K562 (cell line): ENCODE measurements at regions not wholly inside any gene's neighbourhood (a gene's known extent, or its start where the extent isn't known, plus 50 kb on each side); places are given as distances from the start of the nearest gene placed in this dataset.

Source experiments
- CBX5 ChIP-seq: IDR thresholded peaks from 2 replicates; pipeline ENCODE4 v1.6.1; 2014; ENCODE audit warnings: low read depth, borderline replicate concordance
- ELF2 ChIP-seq: fragments of 250-450 bp; sonication (Bioruptor Pico); IDR thresholded peaks from 2 replicates; pipeline ENCODE4 v1.5.0; 2021; ENCODE audit warnings: mild to moderate bottlenecking
- FUS ChIP-seq: fragments of 200-400 bp; formaldehyde crosslinking; optimal IDR thresholded peaks from 2 replicates; pipeline ENCODE3; 2017; ENCODE audit warnings: low read depth, low read length
- MCM5 ChIP-seq: fragments of 450-650 bp; IDR thresholded peaks from 2 replicates; pipeline ENCODE4 v1.6.1; 2016; ENCODE audit warnings: low read depth
- MYC ChIP-seq, 2 experiments: fragments of 250-450 bp in 1 of 2; sonication (Bioruptor Pico) in 1 of 2; IDR thresholded peaks; 2 replicates each; pipeline versions ENCODE4 v1.5.1 to v1.6.1; 2012 to 2021; ENCODE audit warnings: low read depth in 2 of 2, borderline replicate concordance in 1 of 2, improper control_type of control experiment in 1 of 2, low read length in 1 of 2, mild to moderate bottlenecking in 1 of 2, moderate library complexity in 1 of 2
- POLR2G ChIP-seq: fragments of 200-400 bp; formaldehyde crosslinking; IDR thresholded peaks from 2 replicates; pipeline ENCODE4 v1.6.1; 2017; ENCODE audit warnings: low read depth, mild to moderate bottlenecking, antibody characterized with exemption, low read length, moderate library complexity
- SLC30A9 ChIP-seq: fragments of 250-450 bp; sonication (Bioruptor Pico); IDR thresholded peaks from 2 replicates; pipeline ENCODE4 v1.8.0; 2022; ENCODE audit warnings: mild to moderate bottlenecking, moderate library complexity
- TGIF2 ChIP-seq: sonication (generic); formaldehyde crosslinking; IDR thresholded peaks from 2 replicates; pipeline ENCODE4 v1.8.1; 2022; ENCODE audit warnings: mild to moderate bottlenecking, missing genetic modification reagents, moderate library complexity
- ZC3H4 ChIP-seq: sonication (generic); formaldehyde crosslinking; IDR thresholded peaks from 2 replicates; pipeline ENCODE4 v1.9.0; 2021; ENCODE audit warnings: missing genetic modification reagents, borderline replicate concordance
- ZNF57 ChIP-seq: fragments of 450-650 bp; formaldehyde crosslinking; IDR thresholded peaks from 2 replicates; pipeline ENCODE4 v1.4.0; 2020; ENCODE audit warnings: mild to moderate bottlenecking, moderate library complexity
- ZNF644 ChIP-seq: fragments of 200-800 bp; sonication (Bioruptor generic); IDR thresholded peaks from 2 replicates; pipeline ENCODE4 v1.6.1; 2016; ENCODE audit warnings: low read depth, missing genetic modification characterization, missing compliant biosample characterization
- ZNF717 ChIP-seq: fragments of 250-450 bp; sonication (Bioruptor Pico); IDR thresholded peaks from 2 replicates; pipeline ENCODE4 v1.5.0; 2021
- TF ChIP-seq, protein P1 (sequence below): sonication (generic); formaldehyde crosslinking; IDR thresholded peaks from 2 replicates; pipeline ENCODE4 v1.8.1; 2023; ENCODE audit warnings: mild to moderate bottlenecking, missing genetic modification reagents
- TF ChIP-seq, protein P2 (sequence below): fragments of 450-650 bp; IDR thresholded peaks from 2 replicates; pipeline ENCODE4 v1.6.1; 2017; ENCODE audit warnings: mild to moderate bottlenecking, moderate library complexity

DNA sequence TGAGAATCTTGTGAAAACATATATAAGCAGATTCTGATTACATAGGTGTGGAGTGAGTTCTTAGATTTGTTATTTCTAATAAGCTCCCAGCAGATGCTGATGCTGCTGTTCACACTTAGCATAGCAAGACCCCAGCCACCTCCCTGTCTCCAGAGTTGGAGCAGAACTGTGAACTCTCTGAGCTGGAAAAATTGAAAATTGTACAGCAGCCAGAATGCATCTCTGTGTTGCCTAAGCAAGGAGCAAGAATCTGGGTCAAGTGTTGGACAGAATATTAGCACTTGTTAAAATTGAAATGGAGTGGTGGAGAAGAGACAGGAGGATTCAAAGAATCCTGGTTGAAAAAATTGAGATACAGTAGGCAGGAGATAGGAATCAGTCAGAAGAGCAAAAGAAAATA, 146.6 kb upstream of the FAM47C start (continued):
- TF ChIP-seq, protein P1, sequence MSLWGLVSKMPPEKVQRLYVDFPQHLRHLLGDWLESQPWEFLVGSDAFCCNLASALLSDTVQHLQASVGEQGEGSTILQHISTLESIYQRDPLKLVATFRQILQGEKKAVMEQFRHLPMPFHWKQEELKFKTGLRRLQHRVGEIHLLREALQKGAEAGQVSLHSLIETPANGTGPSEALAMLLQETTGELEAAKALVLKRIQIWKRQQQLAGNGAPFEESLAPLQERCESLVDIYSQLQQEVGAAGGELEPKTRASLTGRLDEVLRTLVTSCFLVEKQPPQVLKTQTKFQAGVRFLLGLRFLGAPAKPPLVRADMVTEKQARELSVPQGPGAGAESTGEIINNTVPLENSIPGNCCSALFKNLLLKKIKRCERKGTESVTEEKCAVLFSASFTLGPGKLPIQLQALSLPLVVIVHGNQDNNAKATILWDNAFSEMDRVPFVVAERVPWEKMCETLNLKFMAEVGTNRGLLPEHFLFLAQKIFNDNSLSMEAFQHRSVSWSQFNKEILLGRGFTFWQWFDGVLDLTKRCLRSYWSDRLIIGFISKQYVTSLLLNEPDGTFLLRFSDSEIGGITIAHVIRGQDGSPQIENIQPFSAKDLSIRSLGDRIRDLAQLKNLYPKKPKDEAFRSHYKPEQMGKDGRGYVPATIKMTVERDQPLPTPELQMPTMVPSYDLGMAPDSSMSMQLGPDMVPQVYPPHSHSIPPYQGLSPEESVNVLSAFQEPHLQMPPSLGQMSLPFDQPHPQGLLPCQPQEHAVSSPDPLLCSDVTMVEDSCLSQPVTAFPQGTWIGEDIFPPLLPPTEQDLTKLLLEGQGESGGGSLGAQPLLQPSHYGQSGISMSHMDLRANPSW (CRISPR knock-in tag), result no peak
- no peak for TF ChIP-seq MYC (IDR thresholded peaks at IDR 0.05; ENCODE audit: low read depth, low read length)
- no peak for TF ChIP-seq MYC (CRISPR knock-in tag; IDR thresholded peaks at IDR 0.05; ENCODE audit: borderline replicate concordance, low read depth)
- no peak for TF ChIP-seq POLR2G
- no peak for TF ChIP-seq SLC30A9 (CRISPR knock-in tag)
- TF ChIP-seq ZC3H4 (CRISPR knock-in tag), result no peak
- TF ChIP-seq, protein P2, sequence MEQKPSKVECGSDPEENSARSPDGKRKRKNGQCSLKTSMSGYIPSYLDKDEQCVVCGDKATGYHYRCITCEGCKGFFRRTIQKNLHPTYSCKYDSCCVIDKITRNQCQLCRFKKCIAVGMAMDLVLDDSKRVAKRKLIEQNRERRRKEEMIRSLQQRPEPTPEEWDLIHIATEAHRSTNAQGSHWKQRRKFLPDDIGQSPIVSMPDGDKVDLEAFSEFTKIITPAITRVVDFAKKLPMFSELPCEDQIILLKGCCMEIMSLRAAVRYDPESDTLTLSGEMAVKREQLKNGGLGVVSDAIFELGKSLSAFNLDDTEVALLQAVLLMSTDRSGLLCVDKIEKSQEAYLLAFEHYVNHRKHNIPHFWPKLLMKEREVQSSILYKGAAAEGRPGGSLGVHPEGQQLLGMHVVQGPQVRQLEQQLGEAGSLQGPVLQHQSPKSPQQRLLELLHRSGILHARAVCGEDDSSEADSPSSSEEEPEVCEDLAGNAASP, result no peak
- TF ChIP-seq ZNF717 (CRISPR knock-in tag), result no peak
- no peak for TF ChIP-seq CBX5
- TF ChIP-seq FUS, result no peak
- no peak for TF ChIP-seq ELF2 (CRISPR knock-in tag)
- TF ChIP-seq TGIF2 (CRISPR knock-in tag), result no peak
- TF ChIP-seq MCM5, result no peak
- no peak for TF ChIP-seq ZNF57
- no peak for TF ChIP-seq ZNF644 (tag)
